Nephron progenitor cell (in vitro differentiated cells): ENCODE measurements at regions not wholly inside any gene's neighbourhood (a gene's known extent, or its start where the extent isn't known, plus 50 kb on each side); places are given as distances from the start of the nearest gene placed in this dataset.

Source experiments
- DNase-seq: peaks from one replicate; pipeline ENCODE4 v3.0.0; 2021
- H3K27ac Mint-ChIP-seq: 2 replicates; pipeline ENCODE4 v1.8.0; 2021; ENCODE audit warnings: mild to moderate bottlenecking, moderate library complexity, mixed read lengths
- H3K27me3 Mint-ChIP-seq: 2 replicates; pipeline ENCODE4 v1.8.0; 2021; ENCODE audit warnings: mild to moderate bottlenecking, low read depth, mixed read lengths; ENCODE audit not compliant: poor library complexity
- H3K36me3 Mint-ChIP-seq: 2 replicates; pipeline ENCODE4 v1.8.0; 2021; ENCODE audit warnings: low read depth, mixed read lengths
- H3K4me1 Mint-ChIP-seq: 2 replicates; pipeline ENCODE4 v1.8.0; 2021; ENCODE audit warnings: mixed read lengths
- H3K4me3 Mint-ChIP-seq: 2 replicates; pipeline ENCODE4 v1.8.0; 2021; ENCODE audit warnings: mild to moderate bottlenecking, moderate library complexity, mixed read lengths
- H3K9me3 Mint-ChIP-seq: 2 replicates; pipeline ENCODE4 v1.8.0; 2021; ENCODE audit warnings: mild to moderate bottlenecking, moderate library complexity, mixed read lengths
- CTCF ChIP-seq: fragments of 200-600 bp; sonication (generic); IDR thresholded peaks from 2 replicates; pipeline ENCODE4 v1.5.0; 2021; ENCODE audit warnings: antibody characterized with exemption

- no peak for TF ChIP-seq CTCF
- Mint-ChIP-seq H3K36me3 (no peaks in the 10 kb centered on the region), H3K4me1 (peaks cover 24% of the 10 kb centered on the region), H3K27me3 (peaks cover 26% of the 10 kb centered on the region), H3K27ac (no peak overlapping the region), H3K9me3 (no peaks in the 10 kb centered on the region), H3K4me3 (no peak overlapping the region)
- no peak for DNase-seq
Measured at GRCh38 chr5:6190838-6191237, 187.5 kb downstream of the MED10 start.

DNA sequence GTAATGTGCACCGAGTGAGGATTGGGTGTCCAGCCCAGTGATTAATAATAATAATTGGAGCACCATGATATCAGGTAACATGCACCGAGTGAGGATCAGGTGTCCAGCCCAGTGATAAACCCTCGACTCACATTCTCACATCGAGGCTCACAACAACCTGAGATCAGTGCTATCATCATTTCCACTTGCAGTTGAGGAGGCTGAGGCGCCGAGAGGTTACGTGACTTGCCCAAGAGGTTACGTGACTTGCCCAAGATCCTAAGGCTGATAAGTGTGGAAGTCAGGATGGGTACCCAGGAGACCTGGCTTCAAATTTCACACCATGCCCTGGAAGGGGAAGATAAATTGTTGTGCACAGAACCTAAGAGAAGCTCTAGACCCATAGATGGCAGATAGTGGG lies 189.4 kb downstream of the MED10 start:
- no peak for DNase-seq
- Mint-ChIP-seq H3K36me3 (no peaks in the 10 kb centered on the region), H3K9me3 (no peaks in the 10 kb centered on the region), H3K27me3 (peaks cover 17% of the 10 kb centered on the region), H3K4me3 (no peak overlapping the region), H3K27ac (no peak overlapping the region), H3K4me1 (peaks cover 17% of the 10 kb centered on the region)
- TF ChIP-seq CTCF = no peak

GRCh38 chr5:6188344-6188743 lies 190.0 kb downstream of the MED10 start:
- Mint-ChIP-seq H3K36me3 (no peaks in the 10 kb centered on the region), H3K4me3 (no peak overlapping the region), H3K27me3 (peaks cover 13% of the 10 kb centered on the region), H3K27ac (no peak overlapping the region), H3K9me3 (no peaks in the 10 kb centered on the region), H3K4me1 (peaks cover 17% of the 10 kb centered on the region)
- no peak for TF ChIP-seq CTCF
- no peak for DNase-seq

- Mint-ChIP-seq H3K9me3 (no peaks in the 10 kb centered on the region), H3K36me3 (no peaks in the 10 kb centered on the region), H3K4me3 (no peak overlapping the region)
Measured at GRCh38 chr5:6187501-6187900, 190.8 kb downstream of the MED10 start.

DNA sequence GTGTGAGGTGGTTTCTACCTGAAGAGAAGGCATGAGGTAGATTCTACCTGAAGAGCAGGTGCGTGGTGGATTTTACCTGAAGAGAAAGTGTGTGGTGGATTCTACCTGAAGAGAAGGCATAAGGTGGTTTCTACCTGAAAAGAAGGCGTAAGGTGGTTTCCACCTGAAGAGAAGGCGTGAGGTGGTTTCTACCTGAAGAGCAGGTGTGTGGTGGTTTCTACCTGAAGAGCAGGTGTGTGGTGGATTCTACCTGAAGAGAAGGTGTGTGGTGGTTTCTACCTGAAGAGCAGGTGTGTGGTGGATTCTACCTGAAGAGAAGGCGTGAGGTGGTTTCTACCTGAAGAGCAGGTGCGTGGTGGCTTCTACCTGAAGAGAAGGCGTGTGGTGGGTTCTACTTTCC lies 192.8 kb downstream of the MED10 start:
- H3K27ac Mint-ChIP-seq = no peak overlapping the region
- H3K4me1 Mint-ChIP-seq = peaks cover 26% of the 10 kb centered on the region
- no peak overlapping the region for H3K4me3 Mint-ChIP-seq
- DNase-seq = no peak
- H3K36me3 Mint-ChIP-seq = no peaks in the 10 kb centered on the region
- H3K9me3 Mint-ChIP-seq = no peaks in the 10 kb centered on the region
- no peak for TF ChIP-seq CTCF
- H3K27me3 Mint-ChIP-seq = peaks cover 16% of the 10 kb centered on the region

More at GRCh38 chr5:6187501-6187900, 190.8 kb downstream of the MED10 start:
- no peak for TF ChIP-seq CTCF
- DNase-seq = no peak
- Mint-ChIP-seq H3K27me3 (peaks cover 7% of the 10 kb centered on the region), H3K27ac (no peak overlapping the region), H3K4me1 (peaks cover 17% of the 10 kb centered on the region)

GRCh38 chr5:6184481-6184880 lies 193.9 kb downstream of the MED10 start:
- Mint-ChIP-seq H3K27me3 (peaks cover 17% of the 10 kb centered on the region), H3K4me1 (peaks cover 26% of the 10 kb centered on the region), H3K9me3 (no peaks in the 10 kb centered on the region), H3K36me3 (no peaks in the 10 kb centered on the region), H3K4me3 (no peak overlapping the region), H3K27ac (no peak overlapping the region)
- DNase-seq = no peak
- no peak for TF ChIP-seq CTCF
